ENCODE measurements at regions not wholly inside any gene's neighbourhood (a gene's known extent, or its start where the extent isn't known, plus 50 kb on each side); places are given as distances from the start of the nearest gene placed in this dataset.

DNA sequence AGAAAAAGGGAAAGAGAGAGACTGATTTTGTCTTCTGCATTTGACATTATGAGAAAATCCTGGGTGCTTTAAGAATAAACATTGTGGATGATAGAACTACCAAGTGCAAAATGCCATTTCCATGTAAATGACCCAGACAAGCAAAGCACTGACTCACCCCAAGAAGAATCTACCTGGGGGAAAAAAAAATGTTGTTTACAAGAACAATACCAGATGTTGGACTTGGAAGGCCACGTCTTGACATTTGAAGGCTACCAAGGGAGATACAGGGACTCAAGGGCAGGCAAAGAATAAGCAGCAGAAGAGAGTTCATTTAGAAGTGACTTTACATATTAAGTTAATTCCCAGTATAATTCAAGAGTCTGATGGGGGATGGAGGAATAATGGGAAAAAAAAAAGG is 125.3 kb downstream of the TMEM114 start:
- POLR2A ChIA-PET, result no interaction called here
- Histone ChIP-seq H2AFZ (ENCODE audit: low read depth, low read length, poor library complexity, severe bottlenecking) (no peak overlapping the region), H3K4me3 (replicated peaks in 1 of 2; ENCODE audit: low read depth in 1 of 2, low read length in 2 of 2) (no peak overlapping the region), H3K4me2 (ENCODE audit: low read length) (no peak overlapping the region), H3K9me2 (ENCODE audit: insufficient read depth) (no peaks in the 10 kb centered on the region), H3K79me2 (ENCODE audit: insufficient read depth, low read length) (no peaks in the 10 kb centered on the region), H3K27ac (ENCODE audit: low read depth, low read length) (no peak overlapping the region), H4K20me1 (ENCODE audit: insufficient read depth) (no peaks in the 10 kb centered on the region), H3K4me1 (ENCODE audit: control insufficient read depth in 1 of 2, insufficient read depth in 2 of 2, low read length in 2 of 2) (no peaks in the 10 kb centered on the region), H3K9me3 (ENCODE audit: control insufficient read depth in 1 of 2, insufficient read depth in 1 of 2, low read depth in 1 of 2, low read length in 2 of 2) (no peaks in the 10 kb centered on the region), H3K27me3 (ENCODE audit: insufficient read depth, low read length) (peaks cover 15% of the 10 kb centered on the region; the same call in 1 of the 2 replicates), H3K9ac (ENCODE audit: low read length) (no peak overlapping the region), H3K36me3 (ENCODE audit: control insufficient read depth in 1 of 2, insufficient read depth in 2 of 2, low read length in 2 of 2) (no peaks in the 10 kb centered on the region)
- TF ChIP-seq ZFX (IDR thresholded peaks at IDR 0.05), result no peak
- no peak for TF ChIP-seq SIN3A (IDR thresholded peaks at IDR 0.05; ENCODE audit: low read depth)
- no peak for TF ChIP-seq POLR2A (IDR thresholded peaks at IDR 0.05; ENCODE audit: borderline replicate concordance, extremely low read depth, insufficient read depth, insufficient read length)
- TF ChIP-seq ELF1 (IDR thresholded peaks at IDR 0.05; ENCODE audit: borderline replicate concordance, low read depth), result no peak
- TF ChIP-seq, protein P1, sequence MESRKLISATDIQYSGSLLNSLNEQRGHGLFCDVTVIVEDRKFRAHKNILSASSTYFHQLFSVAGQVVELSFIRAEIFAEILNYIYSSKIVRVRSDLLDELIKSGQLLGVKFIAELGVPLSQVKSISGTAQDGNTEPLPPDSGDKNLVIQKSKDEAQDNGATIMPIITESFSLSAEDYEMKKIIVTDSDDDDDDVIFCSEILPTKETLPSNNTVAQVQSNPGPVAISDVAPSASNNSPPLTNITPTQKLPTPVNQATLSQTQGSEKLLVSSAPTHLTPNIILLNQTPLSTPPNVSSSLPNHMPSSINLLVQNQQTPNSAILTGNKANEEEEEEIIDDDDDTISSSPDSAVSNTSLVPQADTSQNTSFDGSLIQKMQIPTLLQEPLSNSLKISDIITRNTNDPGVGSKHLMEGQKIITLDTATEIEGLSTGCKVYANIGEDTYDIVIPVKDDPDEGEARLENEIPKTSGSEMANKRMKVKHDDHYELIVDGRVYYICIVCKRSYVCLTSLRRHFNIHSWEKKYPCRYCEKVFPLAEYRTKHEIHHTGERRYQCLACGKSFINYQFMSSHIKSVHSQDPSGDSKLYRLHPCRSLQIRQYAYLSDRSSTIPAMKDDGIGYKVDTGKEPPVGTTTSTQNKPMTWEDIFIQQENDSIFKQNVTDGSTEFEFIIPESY (IDR thresholded peaks at IDR 0.05; ENCODE audit: extremely low read depth, insufficient replicate concordance, low read length), result no peak
- TF ChIP-seq ZNF274 (IDR thresholded peaks at IDR 0.05; ENCODE audit: low read depth, low read length), result no peak
- no peak for TF ChIP-seq MAX (IDR thresholded peaks at IDR 0.05)
- no peak for TF ChIP-seq FOSL1 (IDR thresholded peaks at IDR 0.05; ENCODE audit: low read depth)
- TF ChIP-seq, protein P2, sequence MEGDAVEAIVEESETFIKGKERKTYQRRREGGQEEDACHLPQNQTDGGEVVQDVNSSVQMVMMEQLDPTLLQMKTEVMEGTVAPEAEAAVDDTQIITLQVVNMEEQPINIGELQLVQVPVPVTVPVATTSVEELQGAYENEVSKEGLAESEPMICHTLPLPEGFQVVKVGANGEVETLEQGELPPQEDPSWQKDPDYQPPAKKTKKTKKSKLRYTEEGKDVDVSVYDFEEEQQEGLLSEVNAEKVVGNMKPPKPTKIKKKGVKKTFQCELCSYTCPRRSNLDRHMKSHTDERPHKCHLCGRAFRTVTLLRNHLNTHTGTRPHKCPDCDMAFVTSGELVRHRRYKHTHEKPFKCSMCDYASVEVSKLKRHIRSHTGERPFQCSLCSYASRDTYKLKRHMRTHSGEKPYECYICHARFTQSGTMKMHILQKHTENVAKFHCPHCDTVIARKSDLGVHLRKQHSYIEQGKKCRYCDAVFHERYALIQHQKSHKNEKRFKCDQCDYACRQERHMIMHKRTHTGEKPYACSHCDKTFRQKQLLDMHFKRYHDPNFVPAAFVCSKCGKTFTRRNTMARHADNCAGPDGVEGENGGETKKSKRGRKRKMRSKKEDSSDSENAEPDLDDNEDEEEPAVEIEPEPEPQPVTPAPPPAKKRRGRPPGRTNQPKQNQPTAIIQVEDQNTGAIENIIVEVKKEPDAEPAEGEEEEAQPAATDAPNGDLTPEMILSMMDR (IDR thresholded peaks at IDR 0.05 in 2 of 3, conservative IDR thresholded peaks at IDR 0.05 in 1 of 3; ENCODE audit: borderline replicate concordance in 1 of 3, insufficient read depth in 1 of 3, low read depth in 2 of 3, low read length in 2 of 3), result no peak
- TF ChIP-seq REST (IDR thresholded peaks at IDR 0.05; ENCODE audit: low read depth), result no peak
- TF ChIP-seq YY1 (IDR thresholded peaks at IDR 0.05; ENCODE audit: extremely low read depth, insufficient replicate concordance, low read depth, low read length), result no peak
- TF ChIP-seq EZH2phosphoT487 (IDR thresholded peaks at IDR 0.05; ENCODE audit: borderline replicate concordance), result no peak
- no peak for TF ChIP-seq TCF7L2 (IDR thresholded peaks at IDR 0.05; ENCODE audit: borderline replicate concordance, extremely low read depth, insufficient read depth, insufficient read length)
- no peak for TF ChIP-seq EZH2 (IDR thresholded peaks at IDR 0.05)
- TF ChIP-seq ATF3 (IDR thresholded peaks at IDR 0.05), result no peak
- TF ChIP-seq SRF (IDR thresholded peaks at IDR 0.05; ENCODE audit: low read depth), result no peak
- no peak for TF ChIP-seq POLR2AphosphoS5 (IDR thresholded peaks at IDR 0.05; ENCODE audit: low read depth, low read length)
- TF ChIP-seq RAD21 (IDR thresholded peaks at IDR 0.05; ENCODE audit: low read depth), result no peak
- no peak for TF ChIP-seq EGR1 (IDR thresholded peaks at IDR 0.05; ENCODE audit: low read depth)
- CTCF ChIA-PET, result no interaction called here
- ATAC-seq (no peak), DNase-seq (ENCODE audit: low read depth, low spot score) (no peak)
- intact Hi-C loops (cut with micrococcal nuclease), result no loop called here
- no TSS peak for BruUV-seq (replicated peaks)
- RAD21 ChIA-PET (ENCODE audit: low non-redundant PET in 1 of 2, low total read pairs in 2 of 2, uncharacterized antibody in 2 of 2, unreplicated experiment in 2 of 2), result no interaction called here

Measured in HCT116 (cell line).